HEK293 (cell line): ENCODE measurements at regions not wholly inside any gene's neighbourhood (a gene's known extent, or its start where the extent isn't known, plus 50 kb on each side); places are given as distances from the start of the nearest gene placed in this dataset.

ENCODE experiments used
- CTCF ChIA-PET: fragments of 350-600 bp; formaldehyde crosslinking; extraction: SDS; loops from one replicate; lab custom pipeline; 2021; ENCODE audit warnings: antibody characterized with exemption; lab: Yijun Ruan, JAX
- POLR2A ChIA-PET: fragments of 300-600 bp; formaldehyde crosslinking; extraction: SDS; loops from one replicate; lab custom pipeline; 2020; ENCODE audit warnings: antibody characterized with exemption, inconsistent platforms; lab: Yijun Ruan, JAX
- H3K27ac ChIP-seq: fragments of 200-500 bp; sonication (Bioruptor generic); 2 replicates; pipeline ENCODE4 v1.5.1; 2014; ENCODE audit warnings: low read depth, low read length, control low read depth, inconsistent platforms; ENCODE audit errors: extremely low read depth
- H3K36me3 ChIP-seq, 2 experiments: fragments of 200-500 bp in 1 of 2; sonication (Bioruptor generic) in 1 of 2; 1 replicate in 1 of 2; 2 replicates in 1 of 2; pipeline ENCODE4 v1.5.1; 2014 to 2017; ENCODE audit warnings: inconsistent platforms in 2 of 2, low read length in 2 of 2; ENCODE audit not compliant: control insufficient read depth in 2 of 2, insufficient read depth in 1 of 2
- H3K4me1 ChIP-seq: fragments of 200-500 bp; sonication (Bioruptor generic); 2 replicates; pipeline ENCODE4 v1.5.1; 2014; ENCODE audit warnings: mild to moderate bottlenecking, low read length, inconsistent platforms; ENCODE audit not compliant: control insufficient read depth, insufficient read depth
- H3K4me3 ChIP-seq: 2 replicates; pipeline ENCODE4 v1.5.1; 2011; ENCODE audit warnings: low read depth, mild to moderate bottlenecking, control low read depth, low read length, moderate library complexity
- H3K9me3 ChIP-seq: fragments of 200-500 bp; sonication (Bioruptor generic); 2 replicates; pipeline ENCODE4 v1.5.1; 2014; ENCODE audit warnings: low read depth, low read length, inconsistent platforms; ENCODE audit not compliant: control insufficient read depth, insufficient read depth
- AEBP2 ChIP-seq: fragments of 450-650 bp; formaldehyde crosslinking; IDR thresholded peaks from 2 replicates; pipeline ENCODE4 v1.5.1; 2016; ENCODE audit warnings: missing biosample characterization, missing genetic modification characterization, borderline replicate concordance
- RBAK ChIP-seq: fragments of 450-650 bp; formaldehyde crosslinking; IDR thresholded peaks from 2 replicates; pipeline ENCODE4 v1.5.1; 2016; ENCODE audit warnings: missing biosample characterization, missing genetic modification characterization
- REPIN1 ChIP-seq: fragments of 450-650 bp; formaldehyde crosslinking; IDR thresholded peaks from 2 replicates; pipeline ENCODE4 v1.5.1; 2017; ENCODE audit warnings: missing biosample characterization, missing genetic modification characterization, low read depth
- SETDB1 ChIP-seq: IDR thresholded peaks from one replicate; pipeline ENCODE4 v1.6.1; 2017; ENCODE audit warnings: mild to moderate bottlenecking, low read length, moderate library complexity, mixed read lengths; ENCODE audit not compliant: insufficient read length
- SP2 ChIP-seq: fragments of 450-650 bp; formaldehyde crosslinking; IDR thresholded peaks from 2 replicates; pipeline ENCODE4 v1.5.1; 2016; ENCODE audit warnings: missing biosample characterization, missing genetic modification characterization
- YY1 ChIP-seq: fragments of 450-650 bp; formaldehyde crosslinking; IDR thresholded peaks from 2 replicates; pipeline ENCODE4 v1.5.1; 2018; ENCODE audit warnings: missing biosample characterization, missing genetic modification characterization
- ZIC2 ChIP-seq: fragments of 450-650 bp; formaldehyde crosslinking; IDR thresholded peaks from 2 replicates; pipeline ENCODE4 v1.5.1; 2016; ENCODE audit warnings: missing biosample characterization, missing genetic modification characterization
- ZNF112 ChIP-seq: fragments of 450-650 bp; formaldehyde crosslinking; IDR thresholded peaks from 2 replicates; pipeline ENCODE4 v1.5.0; 2017; ENCODE audit warnings: missing biosample characterization, missing genetic modification characterization
- ZNF16 ChIP-seq: fragments of 450-650 bp; formaldehyde crosslinking; IDR thresholded peaks from 2 replicates; pipeline ENCODE4 v1.5.1; 2016; ENCODE audit warnings: low read depth, missing biosample characterization, missing genetic modification characterization
- ZNF202 ChIP-seq: fragments of 450-650 bp; formaldehyde crosslinking; IDR thresholded peaks from 2 replicates; pipeline ENCODE4 v1.5.1; 2016; ENCODE audit warnings: missing biosample characterization, missing genetic modification characterization, borderline replicate concordance
- ZNF292 ChIP-seq: fragments of 450-650 bp; formaldehyde crosslinking; IDR thresholded peaks from 2 replicates; pipeline ENCODE4 v1.5.1; 2016; ENCODE audit warnings: low read depth, missing biosample characterization, missing genetic modification characterization, borderline replicate concordance
- ZNF362 ChIP-seq: fragments of 450-650 bp; formaldehyde crosslinking; IDR thresholded peaks from 2 replicates; pipeline ENCODE4 v1.5.1; 2016; ENCODE audit warnings: missing biosample characterization, missing genetic modification characterization
- ZNF549 ChIP-seq: fragments of 450-650 bp; IDR thresholded peaks from 2 replicates; pipeline ENCODE4 v1.5.1; 2018; ENCODE audit warnings: missing biosample characterization, missing genetic modification characterization, mild to moderate bottlenecking, inconsistent platforms, moderate library complexity
- ZNF558 ChIP-seq: fragments of 450-650 bp; formaldehyde crosslinking; IDR thresholded peaks from 2 replicates; pipeline ENCODE4 v1.5.1; 2016; ENCODE audit warnings: missing biosample characterization, missing genetic modification characterization
- ZNF561 ChIP-seq: fragments of 450-650 bp; IDR thresholded peaks from 2 replicates; pipeline ENCODE4 v1.5.1; 2018; ENCODE audit warnings: missing biosample characterization, missing genetic modification characterization, borderline replicate concordance
- ZNF621 ChIP-seq: fragments of 450-650 bp; formaldehyde crosslinking; IDR thresholded peaks from 2 replicates; pipeline ENCODE4 v1.5.1; 2017; ENCODE audit warnings: missing biosample characterization, missing genetic modification characterization
- ZNF768 ChIP-seq: fragments of 450-650 bp; formaldehyde crosslinking; IDR thresholded peaks from 2 replicates; pipeline ENCODE4 v1.5.1; 2018; ENCODE audit warnings: missing biosample characterization, mild to moderate bottlenecking, missing genetic modification characterization
- ZNF792 ChIP-seq: fragments of 450-650 bp; formaldehyde crosslinking; IDR thresholded peaks from 2 replicates; pipeline ENCODE4 v1.5.1; 2016; ENCODE audit warnings: missing biosample characterization, missing genetic modification characterization
- ZSCAN23 ChIP-seq: fragments of 450-650 bp; formaldehyde crosslinking; IDR thresholded peaks from 2 replicates; pipeline ENCODE4 v1.5.1; 2016; ENCODE audit warnings: missing biosample characterization, missing genetic modification characterization
- ZSCAN4 ChIP-seq: fragments of 450-650 bp; formaldehyde crosslinking; IDR thresholded peaks from 2 replicates; pipeline ENCODE4 v1.5.1; 2017; ENCODE audit warnings: missing biosample characterization, missing genetic modification characterization
- TF ChIP-seq, protein P1 (sequence below): fragments of 450-650 bp; formaldehyde crosslinking; conservative IDR thresholded peaks from 2 replicates; pipeline ENCODE4 v1.5.1; 2016; ENCODE audit warnings: low read depth, missing biosample characterization, missing genetic modification characterization
- TF ChIP-seq, protein P2 (sequence below): fragments of 450-650 bp; formaldehyde crosslinking; IDR thresholded peaks from 2 replicates; pipeline ENCODE4 v1.5.1; 2016; ENCODE audit warnings: missing biosample characterization, missing genetic modification characterization

DNA sequence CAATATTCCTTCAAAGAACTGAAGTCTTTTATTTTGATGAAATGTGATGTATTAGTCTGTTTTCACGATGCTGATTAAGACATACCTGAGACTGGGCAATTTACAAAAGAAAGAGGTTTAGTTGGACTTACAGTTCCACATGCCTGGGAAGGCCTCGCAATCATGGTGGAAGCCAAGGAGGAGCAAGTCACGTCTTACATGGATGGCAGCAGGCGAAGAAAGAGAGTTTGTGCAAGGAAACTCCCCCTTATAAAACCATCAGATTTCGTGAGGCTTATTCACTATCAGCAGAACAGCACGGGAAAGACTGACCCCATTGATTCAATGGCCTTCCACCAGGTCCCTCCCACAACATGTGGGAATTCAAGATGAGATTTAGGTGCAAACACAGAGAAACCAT lies 750.3 kb upstream of the KCND2 start:
- H3K4me1 ChIP-seq = no peaks in the 10 kb centered on the region
- ChIA-PET CTCF (no interaction called here), POLR2A (no interaction called here)
- no peaks in the 10 kb centered on the region for H3K36me3 ChIP-seq
- no peak for TF ChIP-seq REPIN1 (tag by site-specific recombination)
- no peak for TF ChIP-seq ZNF202 (tag by site-specific recombination)
- TF ChIP-seq SP2 (tag by site-specific recombination) = no peak
- no peak for TF ChIP-seq ZNF549
- TF ChIP-seq ZNF768 (tag by site-specific recombination) = no peak
- TF ChIP-seq ZSCAN4 (tag by site-specific recombination) = no peak
- H3K9me3 ChIP-seq = no peaks in the 10 kb centered on the region
- H3K27ac ChIP-seq = no peak overlapping the region
- no peak overlapping the region for H3K4me3 ChIP-seq

GRCh38 chr7:119545118-119545517 lies 727.9 kb upstream of the KCND2 start:
- H3K36me3 ChIP-seq = no peaks in the 10 kb centered on the region
- TF ChIP-seq ZNF768 (tag by site-specific recombination) = no peak
- H3K4me1 ChIP-seq = no peaks in the 10 kb centered on the region
- ChIA-PET POLR2A (no interaction called here), CTCF (interaction anchor here (0.6 kb wide), 1 partner anchor 261 kb away, joined by 3 read pairs; no protein-coding TSS in a partner anchor)
- H3K4me3 ChIP-seq = no peak overlapping the region
- no peak overlapping the region for H3K27ac ChIP-seq
- H3K9me3 ChIP-seq = no peaks in the 10 kb centered on the region

DNA sequence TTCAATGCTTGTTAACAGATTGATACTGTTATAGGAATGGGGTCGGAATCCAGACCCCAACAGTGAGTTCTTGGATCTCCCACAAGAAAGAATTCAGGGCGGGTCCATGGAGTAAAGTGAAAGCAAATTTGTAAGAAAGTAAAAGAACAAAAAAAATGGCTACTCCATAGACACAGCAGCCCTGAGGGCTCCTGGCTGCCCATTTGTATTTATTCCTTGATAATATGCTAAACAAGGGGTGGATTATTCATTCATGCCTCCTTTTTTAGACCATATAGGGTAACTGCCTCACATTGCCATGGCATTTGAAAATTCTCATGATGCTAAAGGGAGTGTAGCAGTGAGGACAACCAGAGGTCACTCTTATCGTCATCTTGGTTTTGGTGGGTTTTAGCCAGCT lies 717.2 kb upstream of the KCND2 start:
- H3K36me3 ChIP-seq = no peaks in the 10 kb centered on the region
- no peaks in the 10 kb centered on the region for H3K9me3 ChIP-seq
- H3K4me3 ChIP-seq = no peak overlapping the region
- TF ChIP-seq ZNF621 (tag by site-specific recombination) (no peak), SETDB1 (no peak), RBAK (no peak), ZNF549 (no peak), ZNF112 (tag by site-specific recombination) (no peak), ZNF292 (tag by site-specific recombination) (no peak), ZNF16 (tag by site-specific recombination) (no peak), ZSCAN23 (no peak), ZNF792 (tag by site-specific recombination) (no peak), YY1 (tag by site-specific recombination) (no peak), ZNF561 (tag by site-specific recombination) (no peak), AEBP2 (no peak), ZIC2 (tag by site-specific recombination) (no peak), ZNF558 (no peak), ZNF362 (tag by site-specific recombination) (no peak)
- TF ChIP-seq, protein P1, sequence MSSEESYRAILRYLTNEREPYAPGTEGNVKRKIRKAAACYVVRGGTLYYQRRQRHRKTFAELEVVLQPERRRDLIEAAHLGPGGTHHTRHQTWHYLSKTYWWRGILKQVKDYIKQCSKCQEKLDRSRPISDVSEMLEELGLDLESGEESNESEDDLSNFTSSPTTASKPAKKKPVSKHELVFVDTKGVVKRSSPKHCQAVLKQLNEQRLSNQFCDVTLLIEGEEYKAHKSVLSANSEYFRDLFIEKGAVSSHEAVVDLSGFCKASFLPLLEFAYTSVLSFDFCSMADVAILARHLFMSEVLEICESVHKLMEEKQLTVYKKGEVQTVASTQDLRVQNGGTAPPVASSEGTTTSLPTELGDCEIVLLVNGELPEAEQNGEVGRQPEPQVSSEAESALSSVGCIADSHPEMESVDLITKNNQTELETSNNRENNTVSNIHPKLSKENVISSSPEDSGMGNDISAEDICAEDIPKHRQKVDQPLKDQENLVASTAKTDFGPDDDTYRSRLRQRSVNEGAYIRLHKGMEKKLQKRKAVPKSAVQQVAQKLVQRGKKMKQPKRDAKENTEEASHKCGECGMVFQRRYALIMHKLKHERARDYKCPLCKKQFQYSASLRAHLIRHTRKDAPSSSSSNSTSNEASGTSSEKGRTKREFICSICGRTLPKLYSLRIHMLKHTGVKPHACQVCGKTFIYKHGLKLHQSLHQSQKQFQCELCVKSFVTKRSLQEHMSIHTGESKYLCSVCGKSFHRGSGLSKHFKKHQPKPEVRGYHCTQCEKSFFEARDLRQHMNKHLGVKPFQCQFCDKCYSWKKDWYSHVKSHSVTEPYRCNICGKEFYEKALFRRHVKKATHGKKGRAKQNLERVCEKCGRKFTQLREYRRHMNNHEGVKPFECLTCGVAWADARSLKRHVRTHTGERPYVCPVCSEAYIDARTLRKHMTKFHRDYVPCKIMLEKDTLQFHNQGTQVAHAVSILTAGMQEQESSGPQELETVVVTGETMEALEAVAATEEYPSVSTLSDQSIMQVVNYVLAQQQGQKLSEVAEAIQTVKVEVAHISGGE = no peak
- TF ChIP-seq, protein P2, sequence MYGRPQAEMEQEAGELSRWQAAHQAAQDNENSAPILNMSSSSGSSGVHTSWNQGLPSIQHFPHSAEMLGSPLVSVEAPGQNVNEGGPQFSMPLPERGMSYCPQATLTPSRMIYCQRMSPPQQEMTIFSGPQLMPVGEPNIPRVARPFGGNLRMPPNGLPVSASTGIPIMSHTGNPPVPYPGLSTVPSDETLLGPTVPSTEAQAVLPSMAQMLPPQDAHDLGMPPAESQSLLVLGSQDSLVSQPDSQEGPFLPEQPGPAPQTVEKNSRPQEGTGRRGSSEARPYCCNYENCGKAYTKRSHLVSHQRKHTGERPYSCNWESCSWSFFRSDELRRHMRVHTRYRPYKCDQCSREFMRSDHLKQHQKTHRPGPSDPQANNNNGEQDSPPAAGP (tag by site-specific recombination) = no peak
- no peak overlapping the region for H3K27ac ChIP-seq
- CTCF ChIA-PET = no interaction called here
- POLR2A ChIA-PET = no interaction called here
- H3K4me1 ChIP-seq = no peaks in the 10 kb centered on the region
